ENCODE measurements at regions not wholly inside any gene's neighbourhood (a gene's known extent, or its start where the extent isn't known, plus 50 kb on each side); places are given as distances from the start of the nearest gene placed in this dataset.

DNA sequence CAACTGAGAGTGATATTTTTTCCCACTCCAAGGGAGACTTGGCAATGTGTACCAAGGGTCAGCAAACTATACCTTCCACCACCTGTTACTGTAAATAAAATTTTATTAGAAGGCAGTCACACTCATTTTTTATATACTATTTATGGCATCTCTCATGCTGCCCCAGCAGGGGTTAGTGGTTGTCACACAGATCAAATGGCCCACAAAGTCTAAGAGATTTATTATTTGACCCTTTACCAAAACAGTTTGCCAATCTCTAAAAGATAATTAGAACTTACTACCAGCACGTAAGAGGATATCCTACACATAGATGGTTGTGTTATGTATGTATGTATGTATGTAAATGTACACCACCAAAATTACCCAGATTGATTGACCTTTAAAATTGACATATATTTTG is 185.1 kb downstream of the PRR20E start:
- TF ChIP-seq, protein P1, sequence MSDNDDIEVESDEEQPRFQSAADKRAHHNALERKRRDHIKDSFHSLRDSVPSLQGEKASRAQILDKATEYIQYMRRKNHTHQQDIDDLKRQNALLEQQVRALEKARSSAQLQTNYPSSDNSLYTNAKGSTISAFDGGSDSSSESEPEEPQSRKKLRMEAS (IDR thresholded peaks at IDR 0.05) = no peak
- TF ChIP-seq YY1 (IDR thresholded peaks at IDR 0.05; ENCODE audit: low read depth) (no peak), EP300 (IDR thresholded peaks at IDR 0.05; ENCODE audit: borderline replicate concordance) (no peak), NFIC (IDR thresholded peaks at IDR 0.05) (no peak), RAD21 (IDR thresholded peaks at IDR 0.05; ENCODE audit: low read depth) (no peak)
